CD4-positive, alpha-beta T cell (primary cell): ENCODE measurements at regions not wholly inside any gene's neighbourhood (a gene's known extent, or its start where the extent isn't known, plus 50 kb on each side); places are given as distances from the start of the nearest gene placed in this dataset.

Experiments
- ATAC-seq: fragments of 200-7000 bp; cut with Tn5 transposase; one replicate; pipeline ENCODE4 v1.10.0; 2022; ENCODE audit warnings: mild to moderate bottlenecking; ENCODE audit not compliant: poor library complexity
- CTCF ChIA-PET: fragments of 350-600 bp; sonication (Branson Sonifier 250); formaldehyde crosslinking; loops from one replicate; lab custom pipeline; 2021; ENCODE audit warnings: antibody characterized with exemption, inconsistent platforms; lab: Charles Lee
- POLR2A ChIA-PET: fragments of 350-600 bp; sonication (Branson Sonifier 250); formaldehyde crosslinking; loops from one replicate; lab custom pipeline; 2021; ENCODE audit warnings: antibody characterized with exemption, inconsistent platforms; lab: Charles Lee
- DNase-seq, 14 experiments: peaks; one replicate each; pipeline ENCODE4 v3.0.0-alpha.2; 2013 to 2020; ENCODE audit warnings: mixed read lengths in 2 of 14
- H3K27ac ChIP-seq, 2 donors: one replicate each; pipeline versions ENCODE4 v1.5.1 to v1.7.0; 2013; ENCODE audit warnings: low read length in 2 of 2, low read depth in 1 of 2, mild to moderate bottlenecking in 1 of 2
- H3K27me3 ChIP-seq, 2 experiments: 1 replicate in 1 of 2; 2 replicates in 1 of 2; pipeline versions ENCODE4 v1.6.1 to v1.7.0; 2013; ENCODE audit warnings: low read length in 2 of 2, control low read depth in 1 of 2, mild to moderate bottlenecking in 1 of 2, moderate library complexity in 1 of 2; ENCODE audit not compliant: insufficient read depth in 2 of 2, control insufficient read depth in 1 of 2
- H3K36me3 ChIP-seq: one replicate; pipeline ENCODE4 v1.6.1; 2013; ENCODE audit warnings: low read length, control low read depth; ENCODE audit not compliant: insufficient read depth
- H3K4me1 ChIP-seq: one replicate; pipeline ENCODE4 v1.6.1; 2013; ENCODE audit warnings: low read length, control low read depth; ENCODE audit not compliant: insufficient read depth
- H3K4me3 ChIP-seq: one replicate; pipeline ENCODE4 v1.5.1; 2013; ENCODE audit warnings: mild to moderate bottlenecking, low read length, moderate library complexity
- H3K9me3 ChIP-seq, 2 experiments: 1 replicate in 1 of 2; 2 replicates in 1 of 2; pipeline versions ENCODE4 v1.6.1 to v1.7.0; 2013; ENCODE audit warnings: low read length in 2 of 2, mild to moderate bottlenecking in 2 of 2, control low read depth in 1 of 2, moderate library complexity in 1 of 2; ENCODE audit not compliant: control insufficient read depth in 1 of 2, insufficient read depth in 1 of 2
- H3K27ac Mint-ChIP-seq: one replicate; pipeline ENCODE4 v1.8.0; 2020; ENCODE audit warnings: mixed read lengths
- H3K27me3 Mint-ChIP-seq: one replicate; pipeline ENCODE4 v1.8.0; 2021; ENCODE audit warnings: mixed read lengths
- H3K36me3 Mint-ChIP-seq: one replicate; pipeline ENCODE4 v1.8.0; 2021; ENCODE audit warnings: low read depth, mixed read lengths
- H3K4me1 Mint-ChIP-seq: one replicate; pipeline ENCODE4 v1.8.0; 2021; ENCODE audit warnings: low read depth, mixed read lengths
- H3K4me3 Mint-ChIP-seq: one replicate; pipeline ENCODE4 v1.8.0; 2020; ENCODE audit warnings: mild to moderate bottlenecking, mixed read lengths
- H3K9me3 Mint-ChIP-seq: one replicate; pipeline ENCODE4 v1.8.0; 2020; ENCODE audit warnings: mixed read lengths
- CTCF ChIP-seq: fragments of 200-600 bp; IDR thresholded peaks from one replicate; pipeline ENCODE4 v1.8.0; 2022; ENCODE audit warnings: antibody characterized with exemption, mild to moderate bottlenecking
- intact Hi-C, 2 experiments: fragments of 100-400 bp; cut with DNase I in 1 of 2; cut with micrococcal nuclease in 1 of 2; formaldehyde crosslinking; loops; one replicate each; pipeline versions ENCODE4 v1.15.1 to v1.9.0; 2023 to 2025; cut with DNase I, micrococcal nuclease

- Mint-ChIP-seq H3K9me3 (no peaks in the 10 kb centered on the region), H3K4me3 (no peak overlapping the region), H3K27ac (no peak overlapping the region), H3K36me3 (no peaks in the 10 kb centered on the region), H3K4me1 (no peaks in the 10 kb centered on the region), H3K27me3 (peaks cover 5% of the 10 kb centered on the region)
- intact Hi-C loops, result no loop called here
- CTCF ChIA-PET, result no interaction called here
- Histone ChIP-seq H3K27me3 (no peaks in the 10 kb centered on the region), H3K4me1 (no peaks in the 10 kb centered on the region), H3K36me3 (no peaks in the 10 kb centered on the region), H3K27ac (no peak overlapping the region), H3K4me3 (no peak overlapping the region), H3K9me3 (no peaks in the 10 kb centered on the region)
- ATAC-seq, result no peak
- TF ChIP-seq CTCF, result no peak
- POLR2A ChIA-PET, result no interaction called here
- DNase-seq, result no peak
These were observed 199.6 kb downstream of the EFHB start for GRCh38 chr3:19734453-19734852.

GRCh38 chr3:19725000-19725399 is 209.0 kb downstream of the EFHB start:
- Histone ChIP-seq H3K27me3 (no peaks in the 10 kb centered on the region), H3K9me3 (no peaks in the 10 kb centered on the region), H3K4me1 (no peaks in the 10 kb centered on the region), H3K27ac (no peak overlapping the region), H3K4me3 (no peak overlapping the region), H3K36me3 (no peaks in the 10 kb centered on the region)
- ChIA-PET CTCF (no interaction called here), POLR2A (no interaction called here)
- Mint-ChIP-seq H3K4me3 (no peak overlapping the region), H3K27me3 (no peaks in the 10 kb centered on the region), H3K36me3 (no peaks in the 10 kb centered on the region), H3K4me1 (no peaks in the 10 kb centered on the region), H3K27ac (no peak overlapping the region), H3K9me3 (peaks cover 3% of the 10 kb centered on the region)
- no peak for ATAC-seq
- intact Hi-C loops, result no loop called here
- no peak for TF ChIP-seq CTCF
- no peak for DNase-seq

- H3K4me1 ChIP-seq, result no peaks in the 10 kb centered on the region
- ATAC-seq, result no peak
- ChIA-PET CTCF (no interaction called here), POLR2A (no interaction called here)
- H3K27ac Mint-ChIP-seq, result no peak overlapping the region
- H3K9me3 ChIP-seq, result no peaks in the 10 kb centered on the region
- H3K4me3 ChIP-seq, result no peak overlapping the region
- no peaks in the 10 kb centered on the region for H3K27me3 ChIP-seq
- no peaks in the 10 kb centered on the region for H3K4me1 Mint-ChIP-seq
- H3K9me3 Mint-ChIP-seq, result no peaks in the 10 kb centered on the region
- no peak for TF ChIP-seq CTCF
- no peak overlapping the region for H3K27ac ChIP-seq
- H3K36me3 Mint-ChIP-seq, result no peaks in the 10 kb centered on the region
- H3K36me3 ChIP-seq, result no peaks in the 10 kb centered on the region
- intact Hi-C loops, result no loop called here
- H3K4me3 Mint-ChIP-seq, result no peak overlapping the region
- no peak for DNase-seq
- no peaks in the 10 kb centered on the region for H3K27me3 Mint-ChIP-seq
These were observed 216.3 kb downstream of the EFHB start for GRCh38 chr3:19717736-19718135.
